ENCODE measurements at regions not wholly inside any gene's neighbourhood (a gene's known extent, or its start where the extent isn't known, plus 50 kb on each side); places are given as distances from the start of the nearest gene placed in this dataset.

DNA sequence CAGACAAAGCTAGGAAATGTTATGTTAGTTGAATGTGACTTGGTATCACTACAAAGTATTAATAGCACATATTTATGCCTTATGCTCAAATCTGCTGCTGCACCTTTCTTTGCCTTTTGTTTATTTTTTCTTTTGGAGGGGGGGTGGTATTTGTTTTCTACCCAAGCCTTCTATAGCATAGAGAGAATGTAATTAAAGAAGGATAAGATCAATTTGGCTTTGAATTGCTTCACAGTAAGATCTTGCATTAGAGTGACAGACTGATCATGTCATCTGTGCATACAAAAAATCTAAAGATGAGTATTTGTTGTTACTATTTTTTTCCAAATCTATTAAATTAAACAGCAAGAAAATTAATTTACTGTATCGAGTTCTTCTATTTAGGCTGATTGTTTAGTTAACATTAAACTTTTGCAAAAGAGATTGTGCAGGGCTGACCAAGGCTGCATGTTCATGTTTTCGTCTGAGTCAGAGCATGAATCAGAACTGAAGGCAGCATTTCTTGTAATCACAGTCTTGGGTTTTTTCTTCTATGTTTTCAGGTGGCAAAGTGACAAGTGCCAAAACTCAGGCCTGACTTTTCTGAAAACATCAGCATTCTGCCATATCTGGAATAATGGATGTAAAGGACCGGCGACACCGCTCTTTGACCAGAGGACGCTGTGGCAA is 1007.1 kb upstream of the WWC1 start:
- no peak for DNase-seq (ENCODE audit: extremely low spot score)
- CTCF ChIA-PET, result no interaction called here
- POLR2A ChIA-PET, result no interaction called here

DNA sequence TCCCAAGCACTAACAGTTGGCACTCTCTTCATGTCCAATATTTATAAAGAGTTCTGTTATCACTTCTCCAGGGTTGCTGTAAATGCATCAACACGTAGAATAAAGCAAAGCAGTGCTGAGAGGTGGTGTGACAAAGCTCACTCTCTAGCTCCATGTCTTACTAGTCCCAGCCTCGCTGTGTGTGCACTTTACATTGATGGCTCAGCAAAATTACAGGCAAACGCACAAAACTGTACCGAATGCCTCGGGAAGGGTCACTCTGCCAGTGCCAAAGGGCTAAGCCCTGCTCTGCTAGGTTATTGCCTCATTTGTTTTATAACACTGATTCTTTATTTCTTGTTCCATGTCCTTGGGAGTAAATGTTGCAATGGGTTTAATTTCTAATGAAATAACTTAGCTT is 1005.9 kb upstream of the WWC1 start:
- ChIA-PET POLR2A (no interaction called here), CTCF (no interaction called here)
- TF ChIP-seq, protein P1, sequence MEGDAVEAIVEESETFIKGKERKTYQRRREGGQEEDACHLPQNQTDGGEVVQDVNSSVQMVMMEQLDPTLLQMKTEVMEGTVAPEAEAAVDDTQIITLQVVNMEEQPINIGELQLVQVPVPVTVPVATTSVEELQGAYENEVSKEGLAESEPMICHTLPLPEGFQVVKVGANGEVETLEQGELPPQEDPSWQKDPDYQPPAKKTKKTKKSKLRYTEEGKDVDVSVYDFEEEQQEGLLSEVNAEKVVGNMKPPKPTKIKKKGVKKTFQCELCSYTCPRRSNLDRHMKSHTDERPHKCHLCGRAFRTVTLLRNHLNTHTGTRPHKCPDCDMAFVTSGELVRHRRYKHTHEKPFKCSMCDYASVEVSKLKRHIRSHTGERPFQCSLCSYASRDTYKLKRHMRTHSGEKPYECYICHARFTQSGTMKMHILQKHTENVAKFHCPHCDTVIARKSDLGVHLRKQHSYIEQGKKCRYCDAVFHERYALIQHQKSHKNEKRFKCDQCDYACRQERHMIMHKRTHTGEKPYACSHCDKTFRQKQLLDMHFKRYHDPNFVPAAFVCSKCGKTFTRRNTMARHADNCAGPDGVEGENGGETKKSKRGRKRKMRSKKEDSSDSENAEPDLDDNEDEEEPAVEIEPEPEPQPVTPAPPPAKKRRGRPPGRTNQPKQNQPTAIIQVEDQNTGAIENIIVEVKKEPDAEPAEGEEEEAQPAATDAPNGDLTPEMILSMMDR (IDR thresholded peaks at IDR 0.05; ENCODE audit: control extremely low read depth, extremely low read depth, low read depth, missing control alignments), result no peak
- DNase-seq (ENCODE audit: extremely low spot score), result no peak

More for the DNA sequence above, 1007.1 kb upstream of the WWC1 start:
- TF ChIP-seq, protein P1 (IDR thresholded peaks at IDR 0.05; ENCODE audit: control extremely low read depth, extremely low read depth, low read depth, missing control alignments), result no peak

DNA sequence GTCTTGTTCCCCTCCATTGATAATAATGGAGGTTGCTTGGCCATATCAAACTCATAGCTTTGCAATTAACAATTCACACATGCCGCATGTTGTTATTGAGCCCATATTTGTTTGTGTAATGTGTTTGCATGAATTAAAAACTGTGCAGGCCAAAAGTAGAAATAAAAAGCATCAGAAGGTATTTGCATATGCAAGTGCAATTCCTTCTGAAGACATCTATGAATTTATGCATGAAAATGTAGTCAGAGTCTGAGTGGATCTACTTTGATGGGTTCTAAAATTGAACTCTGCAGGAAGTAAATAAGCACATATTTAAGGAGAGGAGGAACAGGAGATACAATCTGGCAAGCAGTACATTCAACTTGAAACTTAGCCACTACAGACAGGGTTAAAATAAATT is 1004.6 kb upstream of the WWC1 start:
- TF ChIP-seq, protein P1 (IDR thresholded peaks at IDR 0.05; ENCODE audit: control extremely low read depth, extremely low read depth, low read depth, missing control alignments), result no peak
- POLR2A ChIA-PET, result no interaction called here
- no peak for DNase-seq (ENCODE audit: extremely low spot score)
- CTCF ChIA-PET, result no interaction called here

DNA sequence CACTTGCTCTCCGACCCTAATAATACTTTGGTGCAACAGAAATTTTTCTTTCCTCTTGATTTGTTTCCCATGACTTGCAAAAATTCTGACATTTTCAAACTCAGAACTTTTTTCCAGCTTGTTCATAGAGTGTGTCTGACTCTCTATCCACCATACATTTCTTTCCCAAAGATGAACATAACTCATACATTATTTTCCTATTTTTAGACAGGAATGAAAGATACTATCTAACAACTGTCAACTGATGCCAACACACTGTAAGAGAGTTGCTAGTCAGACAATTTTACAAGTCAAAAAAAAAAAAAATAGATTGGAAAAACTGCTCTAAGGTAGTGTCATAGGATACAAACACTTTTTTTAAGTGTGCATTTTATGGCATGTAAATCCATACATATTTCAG is 1001.0 kb upstream of the WWC1 start:
- POLR2A ChIA-PET, result no interaction called here
- DNase-seq (ENCODE audit: extremely low spot score), result no peak
- CTCF ChIA-PET, result no interaction called here
- TF ChIP-seq, protein P1 (IDR thresholded peaks at IDR 0.05; ENCODE audit: control extremely low read depth, extremely low read depth, low read depth, missing control alignments), result no peak

DNA sequence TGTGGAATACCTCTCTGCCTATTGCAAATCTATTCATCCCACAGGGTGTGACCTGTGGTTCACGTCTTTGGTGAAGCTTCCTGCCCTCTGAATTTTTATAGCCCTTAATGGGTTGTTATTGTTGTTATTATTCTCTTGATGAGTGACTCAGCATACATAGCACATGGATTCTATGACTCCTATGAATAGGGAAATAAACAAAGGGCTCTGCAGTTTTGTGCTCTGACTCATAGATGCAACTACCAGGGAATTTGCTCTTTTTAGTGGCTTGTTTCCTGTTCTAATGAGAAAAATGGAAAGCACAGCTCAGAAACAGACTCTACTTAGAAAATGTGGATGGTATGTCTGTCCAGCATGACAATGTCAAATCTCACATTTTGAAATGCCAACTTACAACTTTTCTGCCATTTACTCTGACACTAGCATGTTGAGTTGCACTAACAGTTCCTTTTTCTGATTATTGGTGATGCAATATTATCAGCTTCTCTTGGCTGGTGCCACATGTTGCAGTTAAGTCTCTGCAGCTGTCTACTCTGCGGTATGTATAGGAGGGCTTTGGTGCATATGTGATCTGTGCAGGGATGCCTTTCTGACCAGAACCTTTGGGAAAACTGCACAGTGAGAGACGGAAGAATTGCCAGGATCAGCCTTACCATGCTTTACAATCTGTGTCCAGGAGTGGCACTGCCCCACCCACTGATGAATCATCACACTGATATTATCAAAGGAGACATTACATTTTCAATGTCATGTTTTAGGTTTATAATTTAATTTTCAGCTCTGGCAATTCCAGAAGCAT is 996.4 kb upstream of the WWC1 start:
- no peak for DNase-seq (ENCODE audit: extremely low spot score)
- TF ChIP-seq, protein P1 (IDR thresholded peaks at IDR 0.05; ENCODE audit: control extremely low read depth, extremely low read depth, low read depth, missing control alignments), result no peak
- ChIA-PET CTCF (no interaction called here), POLR2A (no interaction called here)

DNA sequence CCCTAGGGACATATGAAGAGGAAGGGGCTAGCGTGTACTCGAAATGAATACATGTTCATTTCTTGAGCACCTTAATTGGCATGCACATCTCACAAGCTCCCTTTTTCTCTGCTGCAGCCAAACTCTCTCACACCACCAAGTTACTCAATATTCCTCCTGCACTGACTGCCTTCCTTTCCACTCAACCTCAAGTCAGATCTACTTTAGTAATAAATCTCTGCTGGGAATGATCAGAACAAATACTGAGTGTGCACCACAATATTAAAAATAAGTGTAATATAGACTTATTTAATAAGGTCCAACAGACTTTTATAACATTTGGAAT is 995.8 kb upstream of the WWC1 start:
- ChIA-PET POLR2A (no interaction called here), CTCF (no interaction called here)
- no peak for DNase-seq (ENCODE audit: extremely low spot score)
- TF ChIP-seq, protein P1 (IDR thresholded peaks at IDR 0.05; ENCODE audit: control extremely low read depth, extremely low read depth, low read depth, missing control alignments), result no peak

Measured in GM10248 (cell line).